ENCODE measurements at regions not wholly inside any gene's neighbourhood (a gene's known extent, or its start where the extent isn't known, plus 50 kb on each side); places are given as distances from the start of the nearest gene placed in this dataset.

- Mint-ChIP-seq H3K4me1 (peaks cover 10 to 12% of the 10 kb centered on the region in 2 experiments), H3K4me3 (no peak overlapping the region; a peak in 1 of 5 replicates), H3K9me3 (peaks cover 27 to 29% of the 10 kb centered on the region in 2 experiments), H3K36me3 (ENCODE audit: insufficient read depth in 1 of 3, low read depth in 3 of 3) (peaks cover 13 to 30% (median 13%) of the 10 kb centered on the region in 3 experiments), H3K27me3 (ENCODE audit: low read depth) (peaks cover 5% of the 10 kb centered on the region), H3K27ac (no peak overlapping the region)
- no peak for DNase-seq
- no peak overlapping the region for H2AFZ ChIP-seq (ENCODE audit: low read length)
- no peaks in the 10 kb centered on the region for H3K79me1 ChIP-seq (ENCODE audit: insufficient read depth, low read depth, low read length, poor library complexity, severe bottlenecking)
- no peak overlapping the region for H3K23ac ChIP-seq (ENCODE audit: insufficient read length, low read depth, low read length)
- H3K27ac ChIP-seq (ENCODE audit: insufficient read length, low read depth, low read length), result no peak overlapping the region
- no peaks in the 10 kb centered on the region for H3K27me3 ChIP-seq (ENCODE audit: insufficient read depth, low read length)
- H2BK12ac ChIP-seq (ENCODE audit: insufficient read length, low read depth, low read length), result no peak overlapping the region
- no peak overlapping the region for H2BK5ac ChIP-seq (ENCODE audit: insufficient read length, low read length)
- H3K4me1 ChIP-seq (ENCODE audit: insufficient read depth, low read length), result no peaks in the 10 kb centered on the region
- no peak overlapping the region for H2BK120ac ChIP-seq (ENCODE audit: low read depth, low read length, poor library complexity, severe bottlenecking)
- H2BK20ac ChIP-seq (ENCODE audit: low read depth, low read length, poor library complexity, severe bottlenecking), result no peak overlapping the region
- H3K4ac ChIP-seq (ENCODE audit: low read depth, low read length), result no peak overlapping the region
- H3K4me2 ChIP-seq (ENCODE audit: insufficient read depth, insufficient read length, low read length), result no peak overlapping the region
- H2AK5ac ChIP-seq (ENCODE audit: insufficient read length, low read length), result no peak overlapping the region
- WGBS (ENCODE audit: extremely low coverage, insufficient read length, low lambda C conversion rate), result no CpG with 5 or more reads among the region's 1 CpG
- H3K23me2 ChIP-seq (ENCODE audit: insufficient read length, low read depth, low read length, poor library complexity, severe bottlenecking), result no peaks in the 10 kb centered on the region
- no peaks in the 10 kb centered on the region for H3K9me3 ChIP-seq (ENCODE audit: control insufficient read depth, low read depth, low read length)
- no peaks in the 10 kb centered on the region for H3K79me2 ChIP-seq (ENCODE audit: insufficient read depth, low read length)
- H3K14ac ChIP-seq (ENCODE audit: insufficient read depth, low read length), result no peak overlapping the region
- H3K18ac ChIP-seq (ENCODE audit: insufficient read length, low read depth, low read length), result no peak overlapping the region
- H4K5ac ChIP-seq (ENCODE audit: insufficient read length, low read depth, low read length), result no peak overlapping the region
- no peak overlapping the region for H4K8ac ChIP-seq (replicated peaks; ENCODE audit: insufficient read length, low read depth, low read length)
- H4K20me1 ChIP-seq (ENCODE audit: control insufficient read depth, insufficient read depth, insufficient read length), result no peaks in the 10 kb centered on the region
- no peak overlapping the region for H2BK15ac ChIP-seq (ENCODE audit: low read depth, low read length)
- H4K91ac ChIP-seq (ENCODE audit: insufficient read length, low read depth, low read length), result no peak overlapping the region
- H3T11ph ChIP-seq (ENCODE audit: low read length), result no peak overlapping the region
- no peak for TF ChIP-seq CTCF (conservative IDR thresholded peaks at IDR 0.05)
- no peak overlapping the region for H3K56ac ChIP-seq (ENCODE audit: insufficient read length, low read depth, low read length)
- no peak overlapping the region for H3K9ac ChIP-seq (ENCODE audit: extremely low read depth, insufficient read length, low read length)
Measured at GRCh38 chr12:126685636-126686035, 1581.3 kb upstream of the TMEM132C start.

All from H9 (cell line).